GM18909 (cell line): ENCODE measurements at regions not wholly inside any gene's neighbourhood (a gene's known extent, or its start where the extent isn't known, plus 50 kb on each side); places are given as distances from the start of the nearest gene placed in this dataset.
"Not testable (repeated sequence)": the region's sequence is repeated elsewhere in the genome, so short reads cannot be mapped to it uniquely, and the experiment has no call there.

Experiments
- ATAC-seq: cut with Tn5 transposase; IDR thresholded peaks from one replicate; pipeline ENCODE4 v1.9.1; 2021; ENCODE audit warnings: mild to moderate bottlenecking; ENCODE audit not compliant: unreplicated experiment, poor library complexity

DNA sequence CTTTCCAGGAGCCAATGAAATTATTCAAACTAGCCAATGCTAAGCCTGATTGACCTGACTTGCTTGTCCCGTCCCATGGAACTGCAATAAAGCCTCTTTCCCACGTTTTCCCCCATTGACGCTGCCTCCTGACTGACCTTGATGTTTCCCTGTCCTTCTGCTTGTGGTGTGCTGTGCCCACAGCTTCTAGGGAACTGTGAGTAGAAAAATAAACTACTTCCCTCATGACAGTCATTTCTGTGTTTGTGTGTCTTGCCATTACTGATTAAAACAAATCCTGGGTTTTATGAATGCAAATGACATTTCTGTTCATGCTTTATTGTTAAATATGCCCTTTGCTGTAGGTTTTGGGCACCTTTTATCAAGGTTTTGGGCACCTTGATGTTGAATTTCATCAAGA lies 91.3 kb upstream of the ABI1 start:
- no peak for ATAC-seq

DNA sequence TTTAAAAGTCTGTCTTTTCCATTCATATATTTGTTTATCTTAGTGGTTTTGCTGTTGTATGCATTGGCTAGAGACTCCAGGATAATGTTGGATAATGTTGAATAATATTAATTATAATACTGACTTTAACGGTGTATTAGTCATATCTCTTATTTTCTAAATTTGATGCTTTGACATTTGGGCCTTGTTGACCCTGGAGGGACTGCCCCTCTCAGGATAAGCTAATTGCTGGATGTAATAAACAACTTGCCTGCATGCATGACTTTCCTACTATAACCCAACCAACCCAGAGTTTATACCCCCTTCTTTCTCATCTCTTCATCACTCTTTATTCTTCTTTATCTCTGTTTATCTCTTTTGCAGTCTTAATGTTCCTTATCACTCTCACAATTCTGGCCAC lies 90.9 kb upstream of the ABI1 start:
- no peak for ATAC-seq

DNA sequence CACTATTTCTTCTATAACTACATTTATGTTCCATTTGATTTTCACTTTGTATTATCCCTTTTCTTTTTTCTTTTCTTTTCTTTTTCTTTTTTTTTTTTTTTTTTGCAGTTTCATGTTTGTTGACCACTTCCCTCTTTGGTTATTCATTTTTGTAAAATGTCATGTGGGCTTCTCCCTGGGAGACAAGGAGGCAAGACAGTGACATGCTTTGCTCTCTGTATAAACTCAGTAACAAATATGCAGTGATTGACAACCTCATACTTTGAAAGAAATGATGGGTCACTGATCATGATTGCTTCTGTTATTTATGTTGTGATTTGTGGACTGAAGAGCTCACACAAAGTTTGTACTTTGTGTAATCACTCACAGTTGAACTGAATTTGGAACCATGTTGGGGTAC lies 90.2 kb upstream of the ABI1 start:
- ATAC-seq, result peak; percentile 63

DNA sequence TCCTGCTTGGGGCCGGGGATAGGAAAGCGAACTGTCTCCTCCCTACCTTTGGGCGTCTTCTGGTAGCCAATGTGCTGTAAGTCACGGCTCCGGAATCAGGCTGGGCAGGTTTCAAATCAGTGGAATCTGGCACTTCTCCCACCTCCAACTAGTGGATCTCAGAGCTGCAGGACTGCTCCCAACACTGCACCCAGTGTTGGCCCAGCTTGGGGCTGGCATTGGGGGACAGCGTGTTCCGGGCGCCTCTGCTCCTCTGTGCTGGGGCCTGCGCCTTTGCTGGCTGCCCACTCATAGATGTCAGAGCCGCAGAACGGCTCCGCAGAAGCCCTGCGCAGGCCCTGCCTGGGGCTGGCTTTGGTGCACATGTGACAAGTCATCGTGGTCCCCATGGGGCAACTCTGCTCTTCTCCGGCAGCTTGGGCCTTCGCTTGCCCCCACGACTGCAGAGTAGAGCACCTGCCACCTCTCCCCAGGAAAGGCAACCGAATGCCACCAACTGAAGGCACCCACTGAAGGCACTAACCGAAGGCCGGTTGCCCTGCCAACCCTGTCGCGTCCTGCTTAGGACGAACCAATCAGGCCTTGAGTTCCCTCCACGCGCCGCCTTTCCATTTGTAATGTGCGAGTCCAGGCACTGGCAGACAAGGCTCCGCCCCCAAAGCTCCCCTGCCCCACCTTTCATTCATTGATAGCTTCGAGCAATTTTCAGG lies 85.5 kb upstream of the ABI1 start:
- no peak for ATAC-seq

DNA sequence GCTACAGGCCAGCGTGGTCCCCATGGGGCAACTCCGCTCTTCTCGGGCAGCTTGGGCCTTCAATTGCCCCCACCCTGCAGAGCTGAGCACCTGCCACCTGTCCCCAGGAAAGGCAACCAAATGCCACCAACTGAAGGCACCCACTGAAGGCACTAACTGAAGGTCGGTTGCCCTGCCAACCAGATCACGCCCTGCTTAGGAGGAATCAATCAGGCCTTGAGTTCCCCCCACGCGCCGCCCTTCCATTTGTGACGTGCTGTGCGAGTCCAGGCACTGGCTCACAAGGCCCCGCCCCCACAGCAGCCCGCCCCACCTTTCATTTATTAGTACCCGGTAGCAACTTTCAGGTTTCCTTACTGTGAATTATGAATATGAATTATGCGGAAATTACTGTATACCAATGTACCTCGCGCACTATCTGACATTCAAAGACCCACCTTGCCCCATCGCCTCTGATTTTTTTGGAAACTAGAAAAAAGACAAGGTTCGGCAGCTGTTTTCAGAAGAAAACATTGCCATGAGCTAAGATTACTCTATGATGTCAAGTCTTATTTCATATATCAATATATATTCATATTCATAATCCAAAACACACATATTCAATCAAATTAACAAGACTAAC lies 83.6 kb upstream of the ABI1 start:
- ATAC-seq, result no peak

DNA sequence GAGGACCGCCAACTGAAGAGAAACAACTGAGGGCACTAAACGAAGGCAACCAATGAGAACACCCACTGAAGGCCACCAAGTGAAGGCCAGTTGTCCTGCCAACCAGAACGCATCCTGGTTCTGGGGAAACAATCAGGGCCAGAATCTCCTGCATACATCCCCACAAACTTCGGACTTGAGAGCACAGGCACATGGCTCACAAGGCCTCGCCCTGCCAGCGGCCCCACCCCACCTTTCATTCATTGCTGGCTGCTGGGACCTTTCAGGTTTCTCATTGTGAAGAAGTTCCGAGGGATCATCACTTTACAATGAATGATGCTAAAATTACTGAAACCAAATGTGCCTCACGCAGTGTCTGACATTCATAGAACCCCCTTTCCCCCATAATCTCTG lies 79.2 kb upstream of the ABI1 start:
- no peak for ATAC-seq

DNA sequence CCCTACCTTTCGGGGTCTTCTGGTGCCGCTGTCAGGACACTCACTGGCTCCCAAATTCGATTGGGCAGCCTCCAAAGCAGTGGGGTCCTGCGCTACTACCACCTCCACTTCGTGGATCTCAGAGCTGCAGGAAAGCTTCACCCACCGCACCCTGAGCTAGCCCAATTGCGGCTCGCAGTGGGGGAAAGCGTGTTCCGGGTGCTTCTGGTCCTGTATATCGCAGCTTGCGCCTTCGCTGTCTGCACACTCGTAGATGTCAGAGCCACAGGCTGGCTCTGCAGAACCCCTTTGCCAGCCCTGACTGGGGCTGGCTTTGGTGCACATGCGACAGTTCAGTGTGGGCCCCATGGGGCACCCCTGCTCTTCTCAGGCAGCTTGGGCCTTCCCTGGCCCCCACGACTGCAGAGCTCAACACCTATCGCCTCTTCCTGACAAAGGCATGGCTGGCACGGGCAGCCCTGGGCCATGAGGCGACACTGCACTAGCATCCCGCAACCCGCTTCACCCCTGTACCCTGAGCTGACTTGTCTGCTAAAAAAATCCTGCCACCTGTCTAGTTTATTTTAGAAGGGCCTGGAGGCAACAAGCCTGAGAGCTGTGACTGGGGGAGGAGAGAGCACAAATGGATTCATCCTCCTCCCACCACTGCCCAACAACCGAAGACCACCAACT lies 78.7 kb upstream of the ABI1 start:
- no peak for ATAC-seq

DNA sequence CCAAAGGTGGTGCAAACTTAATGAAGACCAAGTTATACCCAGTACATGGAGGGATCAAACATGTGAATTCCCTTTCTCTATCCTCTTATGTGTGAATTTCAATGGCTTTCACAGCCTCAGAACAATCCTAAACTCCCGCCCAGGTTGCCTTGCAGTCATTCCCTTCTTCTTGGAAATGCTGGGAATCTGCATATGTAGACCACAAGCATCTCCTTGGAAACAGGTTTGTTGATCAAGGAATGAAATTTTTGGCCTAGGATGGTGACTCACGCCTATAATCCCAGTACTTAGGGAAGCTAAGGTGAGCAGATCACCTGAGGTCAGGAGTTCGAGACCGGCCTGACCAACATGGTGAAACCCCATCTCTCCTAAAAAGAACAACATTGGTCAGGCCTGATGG lies 77.8 kb upstream of the ABI1 start:
- ATAC-seq, result no peak

DNA sequence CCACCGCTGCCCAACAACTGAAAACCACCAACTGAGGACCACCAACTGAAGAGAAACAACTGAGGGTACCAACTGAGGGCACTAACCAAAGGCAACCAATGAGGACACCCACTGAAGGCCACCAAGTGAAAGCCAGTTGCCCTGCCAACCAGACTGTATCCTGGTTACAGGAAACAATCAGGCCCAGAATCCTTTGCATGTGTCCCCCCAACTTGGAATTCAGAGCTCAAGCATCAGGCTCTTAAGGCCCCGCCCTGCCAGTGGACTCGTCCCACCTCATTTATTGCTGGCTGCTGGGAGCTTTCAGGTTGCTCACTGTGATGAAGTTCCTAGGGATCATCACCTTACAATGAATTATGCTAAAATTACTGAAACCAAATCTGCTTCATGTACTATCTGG lies 76.6 kb upstream of the ABI1 start:
- ATAC-seq, result no peak

DNA sequence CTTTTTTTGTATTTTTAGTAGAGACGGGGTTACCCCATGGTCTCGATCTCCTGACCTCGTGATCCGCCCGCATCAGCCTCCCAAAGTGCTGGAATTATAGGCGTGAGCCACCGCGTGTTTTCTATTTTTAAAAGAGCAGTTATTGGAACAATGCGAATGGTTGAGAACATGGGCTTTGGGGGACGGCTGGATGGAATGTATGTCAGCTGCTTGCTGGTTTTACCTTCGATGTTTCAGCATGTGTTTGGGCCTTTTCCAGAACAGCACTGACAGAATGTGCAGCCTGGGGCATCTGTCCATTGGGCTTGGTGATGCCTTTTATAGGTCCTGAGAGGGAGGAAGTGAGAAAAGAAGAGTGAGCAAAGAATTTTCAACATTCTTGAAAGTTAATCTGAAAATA lies 73.4 kb upstream of the ABI1 start:
- ATAC-seq, result not testable (repeated sequence)

DNA sequence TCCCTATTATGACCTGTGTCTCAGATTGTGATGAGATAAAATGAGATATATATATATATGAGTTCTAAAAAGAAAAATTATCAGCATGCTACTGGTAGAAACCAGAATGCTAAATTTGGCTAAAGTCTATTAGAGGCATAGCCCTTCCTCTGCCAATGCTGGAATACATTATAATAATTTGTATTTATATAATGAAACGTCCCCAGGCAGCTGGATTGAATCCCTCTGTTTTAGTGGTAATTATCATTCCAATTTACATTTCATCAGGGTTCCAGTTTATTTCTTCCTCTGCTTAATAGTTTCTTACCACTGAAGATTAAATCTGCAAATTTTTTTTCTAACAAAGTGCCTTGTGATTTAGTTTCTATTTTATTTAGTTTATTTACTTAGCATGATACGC lies 71.8 kb upstream of the ABI1 start:
- ATAC-seq, result no peak

DNA sequence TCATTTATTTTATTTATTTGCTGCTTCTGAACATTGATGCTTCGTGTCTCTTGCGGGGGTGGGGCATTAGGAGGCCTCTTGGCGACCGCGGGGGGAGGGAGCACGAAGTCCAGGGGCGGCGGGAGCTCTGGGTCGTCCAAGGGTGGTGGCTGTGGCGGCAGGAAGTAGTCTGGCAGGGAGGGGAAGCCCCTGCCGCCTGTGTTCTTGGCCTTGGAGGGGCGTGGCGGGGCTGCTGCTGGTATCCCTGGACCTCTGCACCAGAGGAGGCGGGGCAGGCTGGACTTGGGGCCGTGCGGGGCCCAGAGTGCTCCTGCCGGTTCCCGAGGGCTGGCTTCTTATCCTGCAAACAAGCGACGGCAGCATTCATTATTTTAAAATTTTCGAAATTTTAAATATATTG lies 70.5 kb upstream of the ABI1 start:
- peak; percentile 95 for ATAC-seq

DNA sequence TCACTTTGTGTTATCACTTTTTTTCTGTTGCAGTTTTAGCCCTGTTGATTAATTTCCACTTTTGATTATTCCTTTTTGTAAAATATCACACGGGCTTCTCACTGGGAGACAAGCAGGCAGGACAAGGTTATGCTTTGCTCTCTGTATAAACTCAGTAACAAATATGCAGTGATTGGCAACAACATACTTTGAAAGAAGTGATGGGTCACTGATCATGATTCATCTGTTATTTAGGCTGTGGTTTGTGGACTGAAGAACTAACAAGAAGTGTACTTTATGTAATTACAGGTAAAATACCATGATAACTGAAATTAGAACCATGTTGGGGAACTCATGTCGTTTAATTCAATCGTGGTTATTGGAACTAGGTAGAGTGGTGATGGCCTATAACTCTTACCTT lies 62.1 kb upstream of the ABI1 start:
- ATAC-seq, result not testable (repeated sequence)

DNA sequence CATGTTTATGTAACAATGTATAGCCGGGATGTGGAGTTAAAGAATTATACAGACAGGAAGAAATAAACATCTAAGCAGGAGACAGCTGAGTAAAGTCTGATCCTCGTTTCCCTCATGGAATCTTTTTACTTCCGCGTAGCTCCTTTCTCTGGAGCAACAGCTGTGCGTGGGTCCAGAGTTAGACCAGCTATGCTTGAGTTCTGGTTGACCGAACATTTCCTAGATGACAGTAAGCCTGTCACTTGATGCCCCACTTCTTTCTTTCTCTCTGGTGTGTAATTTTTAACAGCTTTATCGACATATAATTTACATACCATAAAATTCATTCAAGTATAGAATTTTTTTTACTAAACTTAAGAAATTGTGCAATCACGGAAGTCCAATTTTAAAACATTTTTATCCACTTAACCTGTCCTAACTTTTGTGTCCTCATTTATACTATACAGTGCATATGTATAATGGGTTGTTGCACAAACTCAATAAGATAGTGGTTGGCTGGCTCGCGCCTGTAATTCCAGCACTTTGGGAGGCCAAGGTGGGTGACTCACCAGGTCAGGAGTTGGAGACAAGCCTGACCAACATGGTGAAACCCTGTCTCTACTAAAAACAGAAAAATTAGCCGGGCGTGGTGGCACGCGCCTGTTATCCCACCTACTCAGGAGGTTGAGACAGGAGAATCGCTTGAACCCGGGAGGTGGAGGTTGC lies 58.5 kb upstream of the ABI1 start:
- not testable (repeated sequence) for ATAC-seq

DNA sequence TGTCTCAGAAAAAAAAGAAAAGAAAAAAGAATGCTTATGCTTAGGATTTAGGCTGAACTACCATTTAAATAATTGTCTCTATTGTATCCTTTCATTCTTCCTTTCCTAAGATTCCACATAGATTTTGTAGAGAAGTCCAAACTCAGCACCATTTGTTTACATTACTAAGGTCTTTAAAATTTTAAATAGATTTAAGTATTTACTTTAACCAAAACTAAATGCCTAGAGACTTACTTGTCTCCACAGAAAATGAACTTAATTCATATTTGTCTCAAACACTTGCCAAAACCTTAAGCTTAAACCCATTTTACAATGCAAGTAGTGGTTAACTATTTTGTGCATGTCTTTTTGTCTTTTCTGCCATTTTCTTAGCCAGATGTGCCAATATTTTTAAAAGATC lies 54.1 kb upstream of the ABI1 start:
- no peak for ATAC-seq

DNA sequence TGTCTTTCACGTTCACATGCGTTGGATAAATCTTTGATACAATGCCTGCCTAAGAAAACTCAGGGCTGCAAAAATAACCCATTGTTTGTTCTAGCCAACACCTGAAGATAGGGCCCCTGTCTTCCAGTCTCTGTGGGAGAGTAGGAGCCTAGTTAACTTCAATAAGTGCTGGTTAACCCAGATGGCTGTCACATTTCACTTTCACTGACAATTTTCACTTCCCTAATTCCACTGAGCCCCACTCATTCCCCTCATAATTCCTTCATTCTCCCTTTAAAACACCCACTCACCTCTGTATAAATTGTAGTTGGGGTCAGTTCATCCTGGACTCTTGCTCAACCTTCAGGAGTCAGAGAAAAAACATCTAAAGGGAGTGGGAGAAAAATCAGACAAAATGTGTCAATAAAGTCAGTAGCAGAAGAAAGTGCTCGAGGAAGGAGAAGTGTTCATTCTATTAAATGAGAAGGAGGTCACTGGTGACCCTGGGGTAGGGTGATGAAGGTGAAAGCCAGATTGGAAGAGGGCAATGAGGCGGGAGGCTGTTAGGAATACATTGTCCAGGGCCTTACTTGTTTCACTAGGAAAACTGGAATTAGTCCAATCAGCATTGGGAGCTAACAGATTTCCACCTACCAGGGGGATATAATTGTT lies 51.2 kb upstream of the ABI1 start:
- ATAC-seq, result peak; percentile 53
